WTC11 (cell line): ENCODE measurements at regions not wholly inside any gene's neighbourhood (a gene's known extent, or its start where the extent isn't known, plus 50 kb on each side); places are given as distances from the start of the nearest gene placed in this dataset.

ENCODE experiments used
- ATAC-seq: fragments of 200-7000 bp; cut with Tn5 transposase; 2 replicates; pipeline ENCODE4 v1.10.0; 2021; ENCODE audit warnings: mild to moderate bottlenecking, moderate library complexity
- CTCF ChIA-PET: fragments of 300-600 bp; sonication (Branson Sonifier 250); formaldehyde crosslinking; loops from one replicate; lab custom pipeline; 2021; ENCODE audit warnings: antibody characterized with exemption; lab: Charles Lee
- POLR2A ChIA-PET: fragments of 350-600 bp; sonication (Branson Sonifier 250); formaldehyde crosslinking; loops from one replicate; lab custom pipeline; 2021; ENCODE audit warnings: antibody characterized with exemption; lab: Charles Lee
- DNase-seq: peaks from one replicate; pipeline ENCODE4 v3.0.0; 2021; ENCODE audit warnings: low spot score
- H3K27ac Mint-ChIP-seq: 2 replicates; pipeline ENCODE4 v1.8.0; 2021; ENCODE audit warnings: mixed read lengths
- H3K27me3 Mint-ChIP-seq: 2 replicates; pipeline ENCODE4 v1.8.0; 2021; ENCODE audit warnings: low read depth, mild to moderate bottlenecking, moderate library complexity, mixed read lengths
- H3K36me3 Mint-ChIP-seq: 2 replicates; pipeline ENCODE4 v1.8.0; 2021; ENCODE audit warnings: mixed read lengths
- H3K4me1 Mint-ChIP-seq: 2 replicates; pipeline ENCODE4 v1.8.0; 2022; ENCODE audit warnings: mixed read lengths
- H3K4me3 Mint-ChIP-seq: 2 replicates; pipeline ENCODE4 v1.8.0; 2021; ENCODE audit warnings: mild to moderate bottlenecking, moderate library complexity, mixed read lengths
- H3K9me3 Mint-ChIP-seq: 2 replicates; pipeline ENCODE4 v1.8.0; 2021; ENCODE audit warnings: mixed read lengths
- EMX1 ChIP-seq: fragments of 250-450 bp; sonication (Bioruptor Pico); IDR thresholded peaks from 2 replicates; pipeline ENCODE4 v1.8.0; 2021; ENCODE audit warnings: mild to moderate bottlenecking
- ERG ChIP-seq: fragments of 250-450 bp; sonication (Bioruptor Pico); IDR thresholded peaks from 2 replicates; pipeline ENCODE4 v1.8.0; 2021; ENCODE audit warnings: mild to moderate bottlenecking
- ESRRA ChIP-seq: sonication (generic); formaldehyde crosslinking; IDR thresholded peaks from 2 replicates; pipeline ENCODE4 v1.8.1; 2022; ENCODE audit warnings: mild to moderate bottlenecking, missing genetic modification reagents, borderline replicate concordance
- FOXJ3 ChIP-seq: sonication (generic); formaldehyde crosslinking; IDR thresholded peaks from 2 replicates; pipeline ENCODE4 v1.9.0; 2021; ENCODE audit warnings: missing genetic modification reagents, mild to moderate bottlenecking, borderline replicate concordance
- FOXK1 ChIP-seq: sonication (generic); formaldehyde crosslinking; IDR thresholded peaks from 2 replicates; pipeline ENCODE4 v1.8.0; 2022; ENCODE audit warnings: mild to moderate bottlenecking, moderate library complexity, missing genetic modification reagents
- GRHL2 ChIP-seq: fragments of 250-450 bp; sonication (Bioruptor Pico); IDR thresholded peaks from 2 replicates; pipeline ENCODE4 v1.8.0; 2022; ENCODE audit warnings: mild to moderate bottlenecking, moderate library complexity; ENCODE audit not compliant: insufficient replicate concordance, severe bottlenecking
- KAT7 ChIP-seq: sonication (generic); formaldehyde crosslinking; IDR thresholded peaks from 2 replicates; pipeline ENCODE4 v1.8.1; 2023; ENCODE audit warnings: missing genetic modification reagents, mild to moderate bottlenecking, borderline replicate concordance
- MAX ChIP-seq: sonication (generic); formaldehyde crosslinking; IDR thresholded peaks from 2 replicates; pipeline ENCODE4 v1.8.0; 2022; ENCODE audit warnings: mild to moderate bottlenecking, missing genetic modification reagents
- MXD4 ChIP-seq: fragments of 250-450 bp; sonication (Bioruptor Pico); IDR thresholded peaks from 2 replicates; pipeline ENCODE4 v1.8.0; 2021; ENCODE audit warnings: mild to moderate bottlenecking, moderate library complexity, borderline replicate concordance
- MYBL2 ChIP-seq: sonication (generic); formaldehyde crosslinking; IDR thresholded peaks from 2 replicates; pipeline ENCODE4 v1.8.1; 2023; ENCODE audit warnings: mild to moderate bottlenecking, moderate library complexity, missing genetic modification reagents
- NFE2L1 ChIP-seq: sonication (generic); formaldehyde crosslinking; IDR thresholded peaks from 2 replicates; pipeline ENCODE4 v1.8.1; 2023; ENCODE audit warnings: missing genetic modification reagents
- SOX15 ChIP-seq: fragments of 250-450 bp; sonication (Bioruptor Pico); IDR thresholded peaks from 2 replicates; pipeline ENCODE4 v1.9.0; 2021; ENCODE audit warnings: mild to moderate bottlenecking
- TP53 ChIP-seq: sonication (generic); formaldehyde crosslinking; IDR thresholded peaks from 2 replicates; pipeline ENCODE4 v1.8.1; 2023; ENCODE audit warnings: mild to moderate bottlenecking, missing genetic modification reagents
- ZBTB21 ChIP-seq: sonication (generic); formaldehyde crosslinking; IDR thresholded peaks from 2 replicates; pipeline ENCODE4 v1.8.1; 2023; ENCODE audit warnings: mild to moderate bottlenecking, missing genetic modification reagents, borderline replicate concordance
- ZMAT4 ChIP-seq: fragments of 250-450 bp; sonication (Bioruptor Pico); IDR thresholded peaks from 2 replicates; pipeline ENCODE4 v1.9.0; 2021; ENCODE audit warnings: mild to moderate bottlenecking
- ZNF138 ChIP-seq: sonication (generic); formaldehyde crosslinking; conservative IDR thresholded peaks from 2 replicates; pipeline ENCODE4 v1.8.1; 2022; ENCODE audit warnings: mild to moderate bottlenecking, moderate library complexity, missing genetic modification reagents
- ZNF317 ChIP-seq: sonication (generic); formaldehyde crosslinking; IDR thresholded peaks from 2 replicates; pipeline ENCODE4 v1.8.1; 2023; ENCODE audit warnings: low read depth, mild to moderate bottlenecking, moderate library complexity, missing genetic modification reagents, borderline replicate concordance
- TF ChIP-seq, protein P1 (sequence below): fragments of 250-450 bp; sonication (Bioruptor Pico); IDR thresholded peaks from 2 replicates; pipeline ENCODE4 v1.9.0; 2021; ENCODE audit warnings: mild to moderate bottlenecking, borderline replicate concordance
- TF ChIP-seq, protein P2 (sequence below): fragments of 250-450 bp; sonication (Bioruptor Pico); IDR thresholded peaks from 2 replicates; pipeline ENCODE4 v1.9.0; 2021; ENCODE audit warnings: moderate library complexity, mild to moderate bottlenecking, inconsistent platforms, borderline replicate concordance
- TF ChIP-seq, protein P3 (sequence below): fragments of 250-450 bp; sonication (Bioruptor Pico); conservative IDR thresholded peaks from 2 replicates; pipeline ENCODE4 v1.9.0; 2021; ENCODE audit warnings: mild to moderate bottlenecking
- TF ChIP-seq, protein P4 (sequence below): sonication (generic); formaldehyde crosslinking; conservative IDR thresholded peaks from 2 replicates; pipeline ENCODE4 v1.8.1; 2023; ENCODE audit warnings: mild to moderate bottlenecking, low read depth, missing genetic modification reagents, moderate library complexity

DNA sequence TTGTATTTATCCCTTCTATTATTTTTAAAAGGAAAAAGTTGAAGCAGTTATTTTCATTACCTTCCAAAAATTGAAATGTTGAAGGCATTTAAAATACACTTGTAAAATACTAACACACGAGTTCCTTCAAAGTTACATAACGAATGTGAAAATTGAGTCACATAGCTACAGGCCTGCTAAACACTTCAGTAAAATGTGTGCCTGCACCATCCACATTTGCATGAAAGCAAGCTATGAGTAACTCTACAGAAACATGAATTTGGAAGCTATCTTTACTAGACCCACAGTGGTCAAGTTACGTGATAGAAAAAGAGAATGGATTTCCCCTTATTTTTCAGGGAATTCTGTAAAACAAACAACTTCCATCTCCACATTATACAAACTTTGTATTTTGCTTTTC lies 1148.8 kb upstream of the PCDH7 start (continued):
- TF ChIP-seq, protein P1, sequence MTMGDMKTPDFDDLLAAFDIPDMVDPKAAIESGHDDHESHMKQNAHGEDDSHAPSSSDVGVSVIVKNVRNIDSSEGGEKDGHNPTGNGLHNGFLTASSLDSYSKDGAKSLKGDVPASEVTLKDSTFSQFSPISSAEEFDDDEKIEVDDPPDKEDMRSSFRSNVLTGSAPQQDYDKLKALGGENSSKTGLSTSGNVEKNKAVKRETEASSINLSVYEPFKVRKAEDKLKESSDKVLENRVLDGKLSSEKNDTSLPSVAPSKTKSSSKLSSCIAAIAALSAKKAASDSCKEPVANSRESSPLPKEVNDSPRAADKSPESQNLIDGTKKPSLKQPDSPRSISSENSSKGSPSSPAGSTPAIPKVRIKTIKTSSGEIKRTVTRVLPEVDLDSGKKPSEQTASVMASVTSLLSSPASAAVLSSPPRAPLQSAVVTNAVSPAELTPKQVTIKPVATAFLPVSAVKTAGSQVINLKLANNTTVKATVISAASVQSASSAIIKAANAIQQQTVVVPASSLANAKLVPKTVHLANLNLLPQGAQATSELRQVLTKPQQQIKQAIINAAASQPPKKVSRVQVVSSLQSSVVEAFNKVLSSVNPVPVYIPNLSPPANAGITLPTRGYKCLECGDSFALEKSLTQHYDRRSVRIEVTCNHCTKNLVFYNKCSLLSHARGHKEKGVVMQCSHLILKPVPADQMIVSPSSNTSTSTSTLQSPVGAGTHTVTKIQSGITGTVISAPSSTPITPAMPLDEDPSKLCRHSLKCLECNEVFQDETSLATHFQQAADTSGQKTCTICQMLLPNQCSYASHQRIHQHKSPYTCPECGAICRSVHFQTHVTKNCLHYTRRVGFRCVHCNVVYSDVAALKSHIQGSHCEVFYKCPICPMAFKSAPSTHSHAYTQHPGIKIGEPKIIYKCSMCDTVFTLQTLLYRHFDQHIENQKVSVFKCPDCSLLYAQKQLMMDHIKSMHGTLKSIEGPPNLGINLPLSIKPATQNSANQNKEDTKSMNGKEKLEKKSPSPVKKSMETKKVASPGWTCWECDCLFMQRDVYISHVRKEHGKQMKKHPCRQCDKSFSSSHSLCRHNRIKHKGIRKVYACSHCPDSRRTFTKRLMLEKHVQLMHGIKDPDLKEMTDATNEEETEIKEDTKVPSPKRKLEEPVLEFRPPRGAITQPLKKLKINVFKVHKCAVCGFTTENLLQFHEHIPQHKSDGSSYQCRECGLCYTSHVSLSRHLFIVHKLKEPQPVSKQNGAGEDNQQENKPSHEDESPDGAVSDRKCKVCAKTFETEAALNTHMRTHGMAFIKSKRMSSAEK: no peak
- TF ChIP-seq ZNF138 (CRISPR knock-in tag): no peak
- no peak for TF ChIP-seq EMX1
- TF ChIP-seq SOX15 (CRISPR knock-in tag): no peak

DNA sequence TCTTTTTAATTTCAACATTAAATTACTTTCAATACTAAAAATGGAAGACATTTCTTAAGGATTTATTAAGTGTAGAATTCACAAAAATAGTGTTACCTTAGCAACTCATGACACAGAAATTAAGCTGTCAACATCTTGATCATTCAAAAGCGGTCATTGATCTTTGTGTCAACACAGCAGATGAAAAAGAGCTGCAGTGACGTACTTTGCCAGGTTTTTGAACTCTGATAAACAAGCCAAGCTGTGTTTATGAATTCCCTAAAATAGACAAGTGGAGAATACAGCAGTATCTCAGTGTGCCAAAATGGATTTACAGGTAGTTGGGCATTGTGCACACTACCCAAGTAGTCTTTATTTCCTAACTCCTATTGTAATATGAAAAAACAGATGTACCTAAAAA lies 1141.8 kb upstream of the PCDH7 start:
- DNase-seq (no peak), ATAC-seq (no peak)
- CTCF ChIA-PET: no interaction called here
- Mint-ChIP-seq H3K27ac (no peak overlapping the region), H3K4me3 (no peak overlapping the region), H3K27me3 (no peaks in the 10 kb centered on the region), H3K36me3 (no peaks in the 10 kb centered on the region), H3K9me3 (0 out of 2 replicates have a peak, but pooled peaks cover 4% of the 10 kb centered on the region), H3K4me1 (peaks cover 2% of the 10 kb centered on the region; the same call in 1 of the 2 replicates)
- no peak for TF ChIP-seq KAT7 (CRISPR knock-in tag)
- TF ChIP-seq, protein P2, sequence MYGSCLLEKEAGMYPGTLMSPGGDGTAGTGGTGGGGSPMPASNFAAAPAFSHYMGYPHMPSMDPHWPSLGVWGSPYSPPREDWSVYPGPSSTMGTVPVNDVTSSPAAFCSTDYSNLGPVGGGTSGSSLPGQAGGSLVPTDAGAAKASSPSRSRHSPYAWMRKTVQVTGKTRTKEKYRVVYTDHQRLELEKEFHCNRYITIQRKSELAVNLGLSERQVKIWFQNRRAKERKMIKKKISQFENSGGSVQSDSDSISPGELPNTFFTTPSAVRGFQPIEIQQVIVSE: no peak
- no peak for TF ChIP-seq SOX15 (CRISPR knock-in tag)
- TF ChIP-seq ESRRA (CRISPR knock-in tag): no peak
- TF ChIP-seq, protein P3, sequence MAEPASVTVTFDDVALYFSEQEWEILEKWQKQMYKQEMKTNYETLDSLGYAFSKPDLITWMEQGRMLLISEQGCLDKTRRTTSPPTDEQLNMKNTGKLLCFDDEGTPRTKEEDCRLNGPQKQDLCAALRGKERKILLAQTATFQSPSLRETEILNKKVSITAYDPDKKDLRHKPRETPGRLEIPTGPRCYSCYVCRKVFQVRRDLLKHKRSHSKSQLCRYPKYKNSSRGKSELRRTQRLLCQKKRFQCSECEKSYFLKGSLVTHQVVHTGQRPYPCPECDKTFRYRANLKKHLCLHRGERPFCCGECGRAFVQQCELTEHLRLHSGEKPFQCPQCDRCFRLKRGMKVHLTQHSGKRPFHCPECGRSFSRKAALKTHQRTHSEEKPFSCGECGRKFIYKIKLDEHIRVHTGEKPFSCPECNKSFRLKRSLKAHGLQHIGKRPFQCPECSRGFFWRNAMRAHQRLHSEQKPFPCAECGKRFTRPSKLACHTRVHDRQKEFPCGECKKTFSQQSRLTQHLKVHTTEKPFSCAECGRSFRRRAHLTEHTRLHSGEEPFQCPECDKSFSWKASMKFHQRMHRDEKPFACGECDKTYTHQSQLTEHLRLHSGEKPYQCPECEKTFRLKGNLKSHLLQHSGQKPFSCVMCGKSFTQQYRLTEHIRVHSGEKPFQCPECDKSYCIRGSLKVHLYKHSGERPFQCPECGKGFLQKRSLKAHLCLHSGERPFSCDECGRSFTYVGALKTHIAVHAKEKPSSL (CRISPR knock-in tag): no peak
- POLR2A ChIA-PET: no interaction called here

DNA sequence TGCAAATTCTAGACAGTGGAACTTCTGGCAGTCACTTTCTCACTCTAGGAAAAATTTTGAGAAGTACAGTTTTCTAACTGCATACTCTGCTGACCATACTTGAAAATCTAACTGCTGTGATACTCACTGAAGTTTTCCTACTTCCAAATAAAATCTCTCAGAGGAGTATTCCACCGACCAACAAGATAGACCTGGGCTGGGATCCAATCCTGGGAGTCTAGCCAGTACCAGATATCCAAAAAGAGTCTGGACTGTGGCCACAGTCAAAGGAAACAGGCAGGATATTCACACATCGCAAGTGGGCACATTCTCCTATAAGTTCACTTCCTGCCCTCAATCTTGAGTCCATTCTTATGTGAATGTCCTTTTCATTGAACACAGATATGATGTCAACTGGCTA lies 1138.7 kb upstream of the PCDH7 start:
- Mint-ChIP-seq H3K36me3 (no peaks in the 10 kb centered on the region), H3K27me3 (no peaks in the 10 kb centered on the region), H3K27ac (no peak overlapping the region), H3K4me1 (peaks cover 2% of the 10 kb centered on the region; the same call in 1 of the 2 replicates), H3K9me3 (0 out of 2 replicates have a peak, but pooled peaks cover 9% of the 10 kb centered on the region), H3K4me3 (no peak overlapping the region)
- ATAC-seq (no peak), DNase-seq (no peak)
- ChIA-PET POLR2A (no interaction called here), CTCF (no interaction called here)
- TF ChIP-seq MXD4 (CRISPR knock-in tag): no peak
- TF ChIP-seq KAT7 (CRISPR knock-in tag): no peak
- TF ChIP-seq ZMAT4 (CRISPR knock-in tag): no peak
- no peak for TF ChIP-seq FOXJ3 (CRISPR knock-in tag)
- TF ChIP-seq FOXK1 (CRISPR knock-in tag): no peak
- TF ChIP-seq, protein P2: no peak
- TF ChIP-seq, protein P4, sequence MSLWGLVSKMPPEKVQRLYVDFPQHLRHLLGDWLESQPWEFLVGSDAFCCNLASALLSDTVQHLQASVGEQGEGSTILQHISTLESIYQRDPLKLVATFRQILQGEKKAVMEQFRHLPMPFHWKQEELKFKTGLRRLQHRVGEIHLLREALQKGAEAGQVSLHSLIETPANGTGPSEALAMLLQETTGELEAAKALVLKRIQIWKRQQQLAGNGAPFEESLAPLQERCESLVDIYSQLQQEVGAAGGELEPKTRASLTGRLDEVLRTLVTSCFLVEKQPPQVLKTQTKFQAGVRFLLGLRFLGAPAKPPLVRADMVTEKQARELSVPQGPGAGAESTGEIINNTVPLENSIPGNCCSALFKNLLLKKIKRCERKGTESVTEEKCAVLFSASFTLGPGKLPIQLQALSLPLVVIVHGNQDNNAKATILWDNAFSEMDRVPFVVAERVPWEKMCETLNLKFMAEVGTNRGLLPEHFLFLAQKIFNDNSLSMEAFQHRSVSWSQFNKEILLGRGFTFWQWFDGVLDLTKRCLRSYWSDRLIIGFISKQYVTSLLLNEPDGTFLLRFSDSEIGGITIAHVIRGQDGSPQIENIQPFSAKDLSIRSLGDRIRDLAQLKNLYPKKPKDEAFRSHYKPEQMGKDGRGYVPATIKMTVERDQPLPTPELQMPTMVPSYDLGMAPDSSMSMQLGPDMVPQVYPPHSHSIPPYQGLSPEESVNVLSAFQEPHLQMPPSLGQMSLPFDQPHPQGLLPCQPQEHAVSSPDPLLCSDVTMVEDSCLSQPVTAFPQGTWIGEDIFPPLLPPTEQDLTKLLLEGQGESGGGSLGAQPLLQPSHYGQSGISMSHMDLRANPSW (CRISPR knock-in tag): no peak
- TF ChIP-seq ERG (CRISPR knock-in tag): no peak
- TF ChIP-seq ESRRA (CRISPR knock-in tag): no peak
- TF ChIP-seq ZBTB21: no peak
- TF ChIP-seq NFE2L1 (CRISPR knock-in tag): no peak
- TF ChIP-seq GRHL2 (CRISPR knock-in tag): no peak
- no peak for TF ChIP-seq TP53 (CRISPR knock-in tag)
- TF ChIP-seq MYBL2: no peak
- no peak for TF ChIP-seq ZNF317
- no peak for TF ChIP-seq MAX (CRISPR knock-in tag)
